Skeletal muscle tissue (tissue), 3 donors: ENCODE measurements at regions not wholly inside any gene's neighbourhood (a gene's known extent, or its start where the extent isn't known, plus 50 kb on each side); places are given as distances from the start of the nearest gene placed in this dataset.

ENCODE experiments used
- H3K27ac ChIP-seq: one replicate; pipeline ENCODE4 v1.7.0; 2013; ENCODE audit warnings: mild to moderate bottlenecking, low read depth, low read length, inconsistent platforms
- H3K27me3 ChIP-seq, 3 donors: one replicate each; pipeline ENCODE4 v1.7.0; 2013; ENCODE audit warnings: low read length in 3 of 3; ENCODE audit not compliant: control insufficient read depth in 3 of 3, insufficient read depth in 3 of 3
- H3K36me3 ChIP-seq, 3 donors: one replicate each; pipeline ENCODE4 v1.7.0; 2013; ENCODE audit warnings: low read length in 3 of 3; ENCODE audit not compliant: control insufficient read depth in 3 of 3, insufficient read depth in 3 of 3
- H3K4me1 ChIP-seq, 3 donors: one replicate each; pipeline ENCODE4 v1.7.0; 2013; ENCODE audit warnings: low read length in 3 of 3, mild to moderate bottlenecking in 3 of 3; ENCODE audit not compliant: control insufficient read depth in 3 of 3, insufficient read depth in 3 of 3
- H3K4me3 ChIP-seq, 3 donors: one replicate each; pipeline ENCODE4 v1.7.0; 2013; ENCODE audit warnings: low read length in 3 of 3
- H3K9ac ChIP-seq, 3 donors: one replicate each; pipeline ENCODE4 v1.7.0; 2013; ENCODE audit warnings: low read length in 3 of 3, mild to moderate bottlenecking in 3 of 3, moderate library complexity in 2 of 3, low read depth in 1 of 3
- H3K9me3 ChIP-seq, 3 donors: one replicate each; pipeline ENCODE4 v1.7.0; 2013; ENCODE audit warnings: low read length in 3 of 3; ENCODE audit not compliant: control insufficient read depth in 3 of 3
- donor health status: Osteomylitis.

DNA sequence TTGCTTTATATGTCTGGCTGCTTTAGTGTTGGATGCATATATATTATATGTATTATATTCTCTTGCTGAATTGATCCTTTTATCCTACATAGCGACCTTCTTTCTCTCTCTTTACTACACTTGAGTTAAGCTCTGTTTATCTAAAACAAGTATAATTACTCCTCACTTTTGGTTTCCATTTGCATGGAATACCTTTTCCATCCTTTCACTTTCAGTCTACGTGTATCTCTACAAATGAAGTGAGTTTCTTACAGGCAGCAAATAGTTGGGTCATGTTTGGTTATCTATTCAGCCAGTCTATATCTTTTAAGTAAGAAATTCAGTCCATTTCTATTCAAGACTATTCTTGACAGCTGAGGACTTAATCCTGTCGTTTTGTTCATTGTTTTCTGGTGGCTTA is 167.5 kb upstream of the USP38 start:
- peaks cover 0 to 3% (median 2%) of the 10 kb centered on the region in 3 donors for H3K9me3 ChIP-seq
- no peak overlapping the region for H3K9ac ChIP-seq
- H3K4me1 ChIP-seq, result no peaks in the 10 kb centered on the region
- no peaks in the 10 kb centered on the region for H3K27me3 ChIP-seq
- no peak overlapping the region for H3K4me3 ChIP-seq
- no peak overlapping the region for H3K27ac ChIP-seq
- H3K36me3 ChIP-seq, result no peaks in the 10 kb centered on the region

GRCh38 chr4:143019351-143019750 is 165.4 kb upstream of the USP38 start:
- no peaks in the 10 kb centered on the region for H3K27me3 ChIP-seq
- peaks cover 0 to 3% (median 2%) of the 10 kb centered on the region in 3 donors for H3K9me3 ChIP-seq

DNA sequence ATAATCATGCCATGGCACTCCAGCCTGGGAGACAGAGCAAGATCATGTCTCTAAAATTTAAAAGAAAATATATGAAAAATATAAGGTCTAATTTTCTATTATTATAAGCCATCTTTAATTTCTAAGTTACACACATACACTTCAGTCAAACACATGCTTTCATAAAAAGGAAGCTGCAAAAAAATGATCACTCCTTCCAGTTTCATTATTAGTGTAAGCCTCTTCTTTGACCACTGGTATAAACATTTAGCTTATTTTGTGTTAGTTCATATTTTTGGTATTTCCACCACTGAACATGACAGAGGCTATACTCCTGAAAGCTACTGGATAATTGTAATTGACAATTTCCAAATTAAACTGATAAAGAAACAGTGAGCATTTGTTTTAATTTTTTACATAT is 163.3 kb upstream of the USP38 start:
- H3K4me3 ChIP-seq, result no peak overlapping the region
- no peak overlapping the region for H3K9ac ChIP-seq
- H3K9me3 ChIP-seq, result peaks cover 0 to 3% (median 2%) of the 10 kb centered on the region in 3 donors
- no peaks in the 10 kb centered on the region for H3K36me3 ChIP-seq
- no peak overlapping the region for H3K27ac ChIP-seq
- H3K27me3 ChIP-seq, result no peaks in the 10 kb centered on the region
- H3K4me1 ChIP-seq, result no peaks in the 10 kb centered on the region

More at GRCh38 chr4:143019351-143019750, 165.4 kb upstream of the USP38 start:
- H3K9ac ChIP-seq, result no peak overlapping the region
- no peak overlapping the region for H3K27ac ChIP-seq
- no peaks in the 10 kb centered on the region for H3K36me3 ChIP-seq
- H3K4me1 ChIP-seq, result no peaks in the 10 kb centered on the region
- no peak overlapping the region for H3K4me3 ChIP-seq

DNA sequence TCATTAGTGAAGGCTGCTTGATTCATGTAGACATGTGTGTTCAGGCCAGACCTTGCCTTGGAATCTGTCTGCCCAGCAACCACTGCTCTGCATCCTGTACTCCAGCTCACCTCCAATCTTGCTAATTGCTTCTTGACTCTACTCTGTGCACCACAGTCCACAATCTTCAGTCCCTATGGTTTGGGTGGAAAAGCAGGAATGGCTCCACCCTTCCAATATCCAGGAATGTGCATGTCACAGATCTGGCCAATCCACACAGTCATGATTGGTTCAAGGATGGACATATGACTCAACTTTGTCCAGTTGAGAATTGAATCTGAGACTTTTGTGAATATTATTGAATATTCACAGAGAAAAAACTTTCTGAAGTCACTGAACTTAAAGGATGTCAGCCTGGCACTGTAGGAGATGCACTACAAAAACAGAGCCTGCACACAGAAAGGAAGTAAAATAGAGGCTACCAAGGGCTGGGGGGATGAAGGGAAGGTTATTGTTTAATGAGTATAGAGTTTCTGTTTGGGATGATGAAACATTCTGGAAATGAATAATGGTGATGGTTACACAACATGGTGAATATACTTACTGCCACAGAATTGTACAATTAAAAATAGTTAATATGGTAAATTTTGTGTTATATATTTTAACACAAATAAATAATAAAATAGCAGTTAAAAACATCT is 161.3 kb upstream of the USP38 start:
- Histone ChIP-seq H3K4me3 (no peak overlapping the region), H3K9me3 (peaks cover 0 to 3% (median 2%) of the 10 kb centered on the region in 3 donors), H3K36me3 (no peaks in the 10 kb centered on the region), H3K27ac (no peak overlapping the region), H3K4me1 (no peaks in the 10 kb centered on the region), H3K9ac (no peak overlapping the region), H3K27me3 (no peaks in the 10 kb centered on the region)

GRCh38 chr4:143025081-143025704 is 159.5 kb upstream of the USP38 start:
- Histone ChIP-seq H3K9ac (no peak overlapping the region), H3K4me3 (no peak overlapping the region), H3K27ac (no peak overlapping the region), H3K36me3 (no peaks in the 10 kb centered on the region), H3K9me3 (no peaks in the 10 kb centered on the region), H3K4me1 (no peaks in the 10 kb centered on the region), H3K27me3 (no peaks in the 10 kb centered on the region)

- Histone ChIP-seq H3K9ac (no peak overlapping the region), H3K27ac (no peak overlapping the region), H3K27me3 (no peaks in the 10 kb centered on the region), H3K4me1 (no peaks in the 10 kb centered on the region), H3K36me3 (no peaks in the 10 kb centered on the region), H3K4me3 (no peak overlapping the region), H3K9me3 (no peaks in the 10 kb centered on the region)
Measured at GRCh38 chr4:143026459-143027170, 158.1 kb upstream of the USP38 start.

DNA sequence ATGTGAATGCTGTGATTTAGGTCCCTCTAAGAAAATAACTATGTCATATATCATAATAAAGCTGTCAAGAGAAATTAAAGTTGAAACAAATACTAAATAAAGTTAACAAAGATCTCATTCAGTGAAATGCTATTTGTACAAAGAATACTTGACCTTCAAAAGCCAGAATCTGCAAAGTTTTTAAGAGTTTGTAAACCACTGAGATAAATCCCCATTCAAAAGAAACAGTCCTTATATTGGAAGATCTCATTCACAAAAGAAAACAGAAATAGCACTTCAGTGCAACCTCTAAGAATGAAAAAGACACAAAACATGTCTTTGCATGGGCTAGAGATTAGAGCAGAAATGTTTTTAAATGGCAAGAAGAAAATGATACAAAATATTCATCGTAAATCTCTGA is 149.1 kb upstream of the USP38 start:
- Histone ChIP-seq H3K9me3 (no peaks in the 10 kb centered on the region), H3K9ac (no peak overlapping the region), H3K27ac (no peak overlapping the region), H3K4me1 (no peaks in the 10 kb centered on the region), H3K36me3 (no peaks in the 10 kb centered on the region), H3K27me3 (no peaks in the 10 kb centered on the region), H3K4me3 (no peak overlapping the region)

GRCh38 chr4:143036443-143036842 is 148.3 kb upstream of the USP38 start:
- H3K9me3 ChIP-seq, result no peaks in the 10 kb centered on the region
- H3K27ac ChIP-seq, result no peak overlapping the region
- no peaks in the 10 kb centered on the region for H3K36me3 ChIP-seq
- no peaks in the 10 kb centered on the region for H3K27me3 ChIP-seq
- H3K9ac ChIP-seq, result no peak overlapping the region
- H3K4me3 ChIP-seq, result no peak overlapping the region
- no peaks in the 10 kb centered on the region for H3K4me1 ChIP-seq

- Histone ChIP-seq H3K27me3 (no peaks in the 10 kb centered on the region), H3K4me3 (no peak overlapping the region), H3K9me3 (no peaks in the 10 kb centered on the region), H3K4me1 (no peaks in the 10 kb centered on the region), H3K27ac (no peak overlapping the region), H3K36me3 (no peaks in the 10 kb centered on the region), H3K9ac (no peak overlapping the region)
Measured at GRCh38 chr4:143046454-143046853, 138.3 kb upstream of the USP38 start.

DNA sequence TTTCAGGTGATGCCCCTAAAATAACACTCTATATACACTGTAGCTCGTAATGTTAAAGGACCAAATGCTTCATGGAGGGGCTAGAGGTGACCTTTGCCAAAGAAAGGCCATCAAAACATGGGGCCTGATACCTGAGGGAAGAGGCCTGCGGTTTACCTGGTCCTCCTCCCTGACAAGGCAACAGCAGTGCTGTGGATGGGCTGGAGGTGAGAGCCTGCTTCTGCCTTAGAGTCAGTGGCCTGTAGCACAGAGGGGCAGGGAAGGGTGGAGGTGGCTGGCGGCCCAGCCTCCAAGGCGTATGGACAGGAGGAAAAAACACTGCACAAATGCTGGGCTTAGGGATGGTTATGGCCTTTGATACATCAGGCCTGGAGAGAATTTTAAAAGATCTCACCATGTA is 137.8 kb upstream of the USP38 start:
- Histone ChIP-seq H3K27me3 (no peaks in the 10 kb centered on the region), H3K36me3 (no peaks in the 10 kb centered on the region), H3K4me3 (no peak overlapping the region), H3K4me1 (no peaks in the 10 kb centered on the region), H3K27ac (no peak overlapping the region), H3K9ac (no peak overlapping the region), H3K9me3 (no peaks in the 10 kb centered on the region)
